H1 (cell line): ENCODE measurements at regions not wholly inside any gene's neighbourhood (a gene's known extent, or its start where the extent isn't known, plus 50 kb on each side); places are given as distances from the start of the nearest gene placed in this dataset.

Source experiments
- CTCF ChIA-PET: fragments of 300-600 bp; sonication (Branson Sonifier 250); formaldehyde crosslinking; loops from one replicate; lab custom pipeline; 2021; ENCODE audit not compliant: partially characterized antibody; lab: Charles Lee
- POLR2A ChIA-PET: fragments of 300-600 bp; sonication (Branson Sonifier 250); formaldehyde crosslinking; loops from one replicate; lab custom pipeline; 2021; ENCODE audit warnings: inconsistent platforms; ENCODE audit not compliant: partially characterized antibody; lab: Charles Lee
- DNase-seq, 2 experiments: peaks; one replicate each; pipeline versions ENCODE4 v3.0.0 to v3.0.0-alpha.2; 2010 to 2022; ENCODE audit warnings: low spot score in 2 of 2, low read depth in 1 of 2, mixed read lengths in 1 of 2
- FAIRE-seq: peaks from 2 replicates; lab custom pipeline; 2011; peaks lifted over from hg19 to GRCh38; lab: Jason Lieb, UNC
- H2AFZ ChIP-seq: 2 replicates; pipeline ENCODE4 v1.8.1; 2012; ENCODE audit warnings: low read length, inconsistent platforms
- H2AK5ac ChIP-seq: 2 replicates; pipeline ENCODE4 v1.6.1; 2013; ENCODE audit warnings: low read depth, low read length
- H2BK120ac ChIP-seq: replicated peaks from 2 replicates; pipeline ENCODE3; 2013; ENCODE audit warnings: low read depth, low read length, inconsistent platforms
- H2BK12ac ChIP-seq: 2 replicates; pipeline ENCODE4 v1.6.1; 2013; ENCODE audit warnings: low read depth, low read length
- H2BK15ac ChIP-seq: 2 replicates; pipeline ENCODE4 v1.6.1; 2013; ENCODE audit warnings: low read length
- H2BK20ac ChIP-seq: 2 replicates; pipeline ENCODE4 v1.6.1; 2013; ENCODE audit warnings: low read length
- H2BK5ac ChIP-seq: 2 replicates; pipeline ENCODE4 v1.6.1; 2013; ENCODE audit warnings: low read depth, low read length
- H3K14ac ChIP-seq: 2 replicates; pipeline ENCODE4 v1.6.1; 2013; ENCODE audit warnings: inconsistent platforms; ENCODE audit not compliant: insufficient read length
- H3K18ac ChIP-seq: 2 replicates; pipeline ENCODE4 v1.6.1; 2013; ENCODE audit warnings: low read length; ENCODE audit errors: extremely low read depth
- H3K23ac ChIP-seq: 2 replicates; pipeline ENCODE4 v1.6.1; 2013; ENCODE audit warnings: inconsistent platforms; ENCODE audit not compliant: insufficient read length
- H3K23me2 ChIP-seq: 2 replicates; pipeline ENCODE4 v1.6.1; 2013; ENCODE audit warnings: low read depth, low read length
- H3K27ac ChIP-seq: 2 replicates; pipeline ENCODE4 v1.6.1; 2011; ENCODE audit warnings: low read depth, low read length, inconsistent platforms
- H3K27me3 ChIP-seq, 4 experiments: replicated peaks in 1 of 4; 1 replicate in 1 of 4; 2 replicates in 3 of 4; pipeline versions ENCODE4 v1.6.1 to v1.8.1; 2011 to 2013; ENCODE audit warnings: low read length in 3 of 4, mild to moderate bottlenecking in 3 of 4, inconsistent platforms in 2 of 4, mixed read lengths in 2 of 4, moderate library complexity in 1 of 4; ENCODE audit not compliant: control insufficient read depth in 3 of 4, insufficient read depth in 3 of 4; ENCODE audit errors: extremely low read depth in 1 of 4
- H3K36me3 ChIP-seq, 4 experiments: 2 replicates each; pipeline versions ENCODE4 v1.6.1 to v1.8.1; 2011 to 2013; ENCODE audit warnings: mild to moderate bottlenecking in 4 of 4, low read length in 3 of 4, moderate library complexity in 2 of 4, control low read depth in 1 of 4, inconsistent platforms in 1 of 4; ENCODE audit not compliant: insufficient read depth in 4 of 4, control insufficient read depth in 2 of 4
- H3K4ac ChIP-seq: replicated peaks from 2 replicates; pipeline ENCODE3; 2013; ENCODE audit warnings: low read length, low read depth, mixed read lengths, inconsistent platforms; ENCODE audit not compliant: insufficient read length
- H3K4me1 ChIP-seq, 4 experiments: replicated peaks in 1 of 4; 1 replicate in 1 of 4; 2 replicates in 3 of 4; pipeline versions ENCODE4 v1.6.1 to v1.8.1; 2011 to 2013; ENCODE audit warnings: low read length in 3 of 4, inconsistent platforms in 2 of 4, mixed read lengths in 1 of 4; ENCODE audit not compliant: insufficient read depth in 4 of 4, control insufficient read depth in 3 of 4
- H3K4me2 ChIP-seq, 2 experiments: 2 replicates each; pipeline versions ENCODE4 v1.6.1 to v1.8.1; 2011 to 2013; ENCODE audit warnings: low read depth in 2 of 2, low read length in 2 of 2, control low read depth in 1 of 2, inconsistent platforms in 1 of 2, mild to moderate bottlenecking in 1 of 2; ENCODE audit not compliant: insufficient read depth in 1 of 2
- H3K4me3 ChIP-seq, 4 experiments: fragments of 200-600, 300-600 bp in 1 of 4; sonication (generic), shearing (Covaris generic), sonication (Bioruptor Twin) in 1 of 4; 2 replicates each; pipeline versions ENCODE4 v1.5.1 to v1.8.1; 2011 to 2016; ENCODE audit warnings: low read length in 4 of 4, low read depth in 3 of 4, control low read depth in 2 of 4, inconsistent platforms in 2 of 4, mild to moderate bottlenecking in 2 of 4, mixed read lengths in 1 of 4, moderate library complexity in 1 of 4; ENCODE audit not compliant: insufficient read depth in 2 of 4; ENCODE audit errors: extremely low read depth in 1 of 4
- H3K56ac ChIP-seq: replicated peaks from 2 replicates; pipeline ENCODE3; 2013; ENCODE audit warnings: low read depth, mild to moderate bottlenecking, mixed read lengths, low read length, inconsistent platforms; ENCODE audit not compliant: insufficient read length
- H3K79me1 ChIP-seq: 2 replicates; pipeline ENCODE4 v1.6.1; 2013; ENCODE audit warnings: low read depth, low read length, control low read depth
- H3K79me2 ChIP-seq, 2 experiments: 2 replicates each; pipeline versions ENCODE4 v1.6.1 to v1.8.1; 2012 to 2013; ENCODE audit warnings: low read length in 2 of 2, mild to moderate bottlenecking in 2 of 2, inconsistent platforms in 1 of 2; ENCODE audit not compliant: insufficient read depth in 2 of 2, control insufficient read depth in 1 of 2
- H3K9ac ChIP-seq, 4 experiments: replicated peaks in 1 of 4; 1 replicate in 1 of 4; 2 replicates in 3 of 4; pipeline versions ENCODE4 v1.6.1 to v1.8.1; 2011 to 2013; ENCODE audit warnings: low read depth in 3 of 4, low read length in 3 of 4, control low read depth in 2 of 4, mild to moderate bottlenecking in 2 of 4, moderate library complexity in 2 of 4, inconsistent platforms in 1 of 4; ENCODE audit errors: extremely low read depth in 1 of 4
- H3K9me3 ChIP-seq, 2 experiments: 2 replicates each; pipeline versions ENCODE4 v1.6.1 to v1.8.1; 2012 to 2013; ENCODE audit warnings: mild to moderate bottlenecking in 2 of 2, moderate library complexity in 2 of 2, control low read depth in 1 of 2, inconsistent platforms in 1 of 2, low read depth in 1 of 2, low read length in 1 of 2, mixed read lengths in 1 of 2; ENCODE audit not compliant: insufficient read depth in 2 of 2
- H4K20me1 ChIP-seq, 2 experiments: replicated peaks in 1 of 2; 2 replicates each; pipeline versions ENCODE3 to v1.8.1; 2011 to 2013; ENCODE audit warnings: inconsistent platforms in 2 of 2, low read length in 2 of 2, mild to moderate bottlenecking in 1 of 2; ENCODE audit not compliant: insufficient read depth in 2 of 2, control insufficient read depth in 1 of 2
- H4K5ac ChIP-seq: 2 replicates; pipeline ENCODE4 v1.6.1; 2013; ENCODE audit warnings: low read length, low read depth, mixed read lengths, inconsistent platforms; ENCODE audit not compliant: insufficient read length
- H4K8ac ChIP-seq: 2 replicates; pipeline ENCODE4 v1.8.0; 2013; ENCODE audit warnings: mild to moderate bottlenecking, moderate library complexity, low read length, inconsistent platforms; ENCODE audit not compliant: insufficient read depth; ENCODE audit errors: extremely low read depth
- H4K91ac ChIP-seq: replicated peaks from 2 replicates; pipeline ENCODE3; 2013; ENCODE audit warnings: low read length, mixed read lengths, inconsistent platforms; ENCODE audit not compliant: insufficient read length
- ATF2 ChIP-seq: IDR thresholded peaks from 2 replicates; pipeline ENCODE4 v1.6.1; 2012; ENCODE audit warnings: low read length, inconsistent platforms
- CREB1 ChIP-seq: IDR thresholded peaks from 2 replicates; pipeline ENCODE4 v1.6.1; 2012; ENCODE audit warnings: inconsistent platforms
- EZH2 ChIP-seq: fragments of 200-600 bp; sonication (generic); IDR thresholded peaks from 2 replicates; pipeline ENCODE4 v1.7.1; 2012; ENCODE audit warnings: low read depth, mild to moderate bottlenecking, moderate library complexity, low read length, inconsistent platforms; ENCODE audit not compliant: severe bottlenecking
- HDAC6 ChIP-seq: IDR thresholded peaks from one replicate; pipeline ENCODE4 v1.7.1; 2012; ENCODE audit warnings: low read depth, mild to moderate bottlenecking, inconsistent platforms, low read length, moderate library complexity
- RAD21 ChIP-seq, 2 experiments: IDR thresholded peaks in 1 of 2; conservative IDR thresholded peaks in 1 of 2; 2 replicates each; pipeline ENCODE4 v1.6.1; 2011; ENCODE audit warnings: low read depth in 2 of 2, low read length in 2 of 2, improper control_type of control experiment in 1 of 2, inconsistent platforms in 1 of 2, mild to moderate bottlenecking in 1 of 2, moderate library complexity in 1 of 2
- SRF ChIP-seq: IDR thresholded peaks from 2 replicates; pipeline ENCODE4 v1.6.1; 2011; ENCODE audit warnings: mild to moderate bottlenecking, low read depth, low read length, moderate library complexity
- WGBS, 2 experiments: shearing (Covaris generic) in 1 of 2; methylation state at CpG; one replicate each; pipeline versions ENCODE4 v1.1.6 to v1.1.7; 2013 to 2015; ENCODE audit warnings: low lambda C conversion rate in 2 of 2, mixed read lengths in 2 of 2, inconsistent platforms in 1 of 2, low coverage in 1 of 2, missing lambda C conversion rate in 1 of 2; ENCODE audit not compliant: insufficient replicate concordance in 2 of 2, insufficient coverage in 1 of 2, insufficient read length in 1 of 2; ENCODE audit errors: extremely low coverage in 1 of 2, missing lambda C conversion rate in 1 of 2; 5-methylcytosine and 5-hydroxymethylcytosine counted together

GRCh38 chr9:83153030-83153429 lies 90.1 kb upstream of the RASEF start:
- CTCF ChIA-PET: no interaction called here
- no peak overlapping the region for H3K56ac ChIP-seq

More at GRCh38 chr9:83153030-83153429, 90.1 kb upstream of the RASEF start:
- Histone ChIP-seq H3K4me3 (no peak overlapping the region), H4K20me1 (no peaks in the 10 kb centered on the region), H3K79me2 (no peaks in the 10 kb centered on the region), H4K8ac (no peak overlapping the region), H2BK5ac (no peak overlapping the region), H3K4me1 (no peaks in the 10 kb centered on the region), H3K4me2 (no peak overlapping the region), H3K23ac (no peak overlapping the region), H4K5ac (no peak overlapping the region), H2BK120ac (no peak overlapping the region), H2BK12ac (no peak overlapping the region), H3K36me3 (no peaks in the 10 kb centered on the region), H2BK20ac (no peak overlapping the region), H3K79me1 (no peaks in the 10 kb centered on the region), H3K27ac (no peak overlapping the region), H3K14ac (no peak overlapping the region), H3K4ac (no peak overlapping the region), H3K18ac (no peak overlapping the region), H3K27me3 (no peaks in the 10 kb centered on the region), H3K9ac (no peak overlapping the region), H3K23me2 (no peaks in the 10 kb centered on the region), H2BK15ac (no peak overlapping the region), H2AFZ (no peak overlapping the region), H3K9me3 (no peaks in the 10 kb centered on the region), H2AK5ac (no peak overlapping the region), H4K91ac (no peak overlapping the region)
- DNase-seq (no peak), FAIRE-seq (no peak)
- TF ChIP-seq EZH2: no peak
- TF ChIP-seq HDAC6: no peak
- no peak for TF ChIP-seq CREB1
- TF ChIP-seq RAD21 (IDR thresholded peaks at IDR 0.05 in 1 of 2, conservative IDR thresholded peaks at IDR 0.05 in 1 of 2; ENCODE audit: low read depth in 2 of 2, low read length in 2 of 2): no peak
- TF ChIP-seq SRF: no peak
- TF ChIP-seq ATF2: no peak
- POLR2A ChIA-PET: interaction anchor here (0.9 kb wide), 1 partner anchor 616 kb away, joined by 3 read pairs; no protein-coding TSS in a partner anchor
- WGBS, 2 experiments: 89% methylated on average over 2 of the region's 2 CpGs; no CpG with 5 or more reads in 1 of the 2 experiments
